ENCODE measurements at regions not wholly inside any gene's neighbourhood (a gene's known extent, or its start where the extent isn't known, plus 50 kb on each side); places are given as distances from the start of the nearest gene placed in this dataset.
"Not testable (repeated sequence)": the region's sequence is repeated elsewhere in the genome, so short reads cannot be mapped to it uniquely, and the experiment has no call there.

DNA sequence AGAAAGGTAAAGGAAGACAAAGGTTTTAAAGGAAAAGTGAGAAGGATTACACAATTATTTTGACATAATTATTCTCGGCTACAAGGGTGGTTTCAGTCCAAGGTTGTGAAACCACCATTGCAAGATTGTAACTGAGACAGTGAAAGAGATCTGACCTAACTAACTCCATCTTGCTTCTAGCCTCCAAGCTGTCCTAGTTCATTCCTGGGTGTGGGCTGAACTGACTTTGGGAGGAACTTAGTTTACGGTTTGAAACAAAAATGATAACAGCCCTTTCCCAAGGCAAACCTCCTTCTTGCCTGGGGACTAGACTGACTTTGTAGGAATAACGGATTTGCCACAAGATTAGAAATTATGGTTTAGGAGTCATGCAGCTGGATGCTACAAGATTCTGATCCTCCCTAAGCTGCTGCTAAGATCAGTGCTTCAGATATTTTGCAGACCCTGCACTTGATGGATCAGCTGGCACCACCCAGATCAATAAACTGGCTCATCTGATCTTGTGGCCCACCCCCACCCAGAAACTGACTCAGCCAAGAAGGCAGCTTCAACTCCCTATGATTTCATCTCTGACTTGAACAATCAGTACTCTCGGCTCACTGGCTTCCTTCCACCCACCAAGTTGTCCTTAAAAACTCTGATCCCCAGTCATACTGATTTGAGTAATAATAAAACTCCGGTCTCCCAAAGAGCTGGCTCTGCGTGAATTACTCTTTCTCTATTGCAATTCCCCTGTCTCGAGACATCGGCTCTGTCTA lies 57.7 kb upstream of the AADACL2 start:
- peak; percentile 29 for DNase-seq (ENCODE audit: low read depth)

DNA sequence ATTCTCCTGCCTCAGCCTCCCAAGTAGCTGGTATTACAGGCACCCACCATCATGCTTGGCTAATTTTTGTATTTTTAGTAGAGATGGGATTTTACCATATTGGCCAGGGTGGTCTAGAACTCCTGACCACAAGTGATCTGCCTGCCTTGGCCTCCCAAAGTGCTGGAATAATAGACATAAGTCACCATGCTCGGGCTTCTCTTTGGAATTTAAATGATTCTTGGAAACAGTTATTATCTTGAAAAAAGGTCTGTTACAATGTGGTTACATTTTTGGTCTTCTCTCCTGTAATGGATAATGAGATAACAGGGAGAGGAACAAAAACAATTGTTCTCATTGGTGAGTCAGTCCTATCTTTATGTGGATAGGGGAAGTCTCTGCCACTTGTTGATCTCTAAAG lies 59.8 kb upstream of the AADACL2 start:
- H3K4me3 ChIP-seq (ENCODE audit: low read depth, low read length) = no peak overlapping the region
- no peak for DNase-seq (ENCODE audit: low read depth)

More for the DNA sequence above, 57.7 kb upstream of the AADACL2 start:
- H3K4me3 ChIP-seq (ENCODE audit: low read depth, low read length) = no peak overlapping the region

DNA sequence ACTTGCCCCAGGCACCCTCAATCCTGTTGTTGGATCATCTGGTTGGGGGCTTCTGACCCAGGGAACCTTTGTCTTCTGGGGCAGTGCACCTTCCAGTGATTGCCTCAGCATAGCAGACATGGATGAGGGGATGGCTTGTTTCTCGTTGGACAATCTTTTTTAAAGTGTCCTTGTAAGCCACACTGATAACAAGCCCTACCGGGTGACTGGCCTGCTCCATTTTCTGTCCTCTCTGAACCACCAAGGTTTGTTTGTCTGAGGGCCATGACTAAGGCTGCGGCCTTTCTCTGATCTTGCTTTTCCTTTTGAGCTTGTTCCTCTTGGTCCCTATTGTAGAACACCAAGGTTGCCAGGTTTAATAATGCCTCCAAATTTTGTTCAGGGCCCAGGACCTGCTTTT lies 66.0 kb upstream of the AADACL2 start:
- DNase-seq (ENCODE audit: low read depth); H3K4me3 ChIP-seq (ENCODE audit: low read depth, low read length): not testable (repeated sequence)

DNA sequence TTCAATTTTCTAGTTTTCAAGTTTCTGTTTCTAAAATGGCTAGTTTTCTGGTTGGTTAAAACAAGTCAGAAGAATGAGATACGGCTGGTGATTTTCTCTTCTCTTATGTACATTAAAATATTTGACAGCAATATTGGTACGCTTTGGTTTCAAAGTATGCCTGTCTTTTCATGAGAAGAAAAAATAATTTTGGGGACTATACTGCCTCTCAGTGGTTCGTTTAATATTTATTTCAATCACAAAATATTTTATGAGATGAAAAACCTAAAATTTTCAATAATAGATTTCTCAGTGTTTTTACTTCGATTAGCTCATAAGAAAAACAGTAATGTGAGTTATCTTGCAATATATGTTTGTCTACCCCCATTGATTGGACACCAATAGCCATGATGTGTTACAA lies 72.8 kb upstream of the AADACL2 start:
- no peak for DNase-seq (ENCODE audit: low read depth)
- no peak overlapping the region for H3K4me3 ChIP-seq (ENCODE audit: low read depth, low read length)

DNA sequence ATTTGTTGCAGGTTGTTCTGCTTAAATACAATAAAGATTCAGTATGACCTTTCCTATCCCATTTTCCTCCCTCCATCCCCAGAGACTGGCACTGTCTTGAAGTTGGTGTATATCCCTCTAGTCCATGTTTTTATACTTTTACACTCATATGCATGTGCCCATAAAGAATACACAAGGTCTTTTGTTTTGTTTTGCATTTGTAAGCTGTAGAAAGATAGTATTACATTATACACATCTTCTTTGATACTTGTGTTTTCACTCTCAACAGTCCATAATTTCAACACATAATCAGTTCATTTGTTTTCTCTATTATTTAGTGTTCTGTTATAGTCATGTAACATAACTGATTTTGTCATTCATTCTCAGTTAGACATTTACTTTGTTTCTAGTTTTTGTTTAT lies 88.7 kb upstream of the AADACL2 start:
- no peak for DNase-seq (ENCODE audit: low read depth)
- H3K4me3 ChIP-seq (ENCODE audit: low read depth, low read length) = no peak overlapping the region

DNA sequence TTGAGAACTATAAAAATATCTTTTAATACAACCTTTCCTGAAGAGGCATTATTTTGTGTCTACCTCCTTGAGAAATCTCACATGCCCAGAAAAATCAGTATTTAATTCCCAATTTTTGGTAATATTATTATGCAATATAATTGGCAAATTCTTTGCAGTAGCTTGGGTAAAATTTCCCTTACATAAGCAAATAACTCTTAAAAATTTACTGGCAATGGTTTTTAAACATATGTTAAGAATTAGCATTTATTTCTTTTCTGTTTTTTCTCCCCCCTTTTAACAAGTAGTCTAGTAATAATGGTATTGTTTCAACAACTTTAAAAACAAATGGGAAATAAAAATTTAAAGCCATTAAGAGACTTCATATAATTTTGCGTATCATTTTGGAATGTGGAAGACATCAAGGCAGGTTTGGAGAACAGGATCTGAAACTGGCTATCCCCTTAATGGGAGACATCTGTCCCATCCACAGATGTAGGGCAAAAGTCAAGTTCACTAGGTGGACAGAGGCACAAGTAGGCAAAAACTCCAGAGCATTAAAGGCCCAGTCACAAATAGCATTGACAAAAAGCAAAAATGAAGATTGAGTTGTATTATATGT lies 89.6 kb upstream of the AADACL2 start:
- DNase-seq (ENCODE audit: low read depth) = no peak

DNA sequence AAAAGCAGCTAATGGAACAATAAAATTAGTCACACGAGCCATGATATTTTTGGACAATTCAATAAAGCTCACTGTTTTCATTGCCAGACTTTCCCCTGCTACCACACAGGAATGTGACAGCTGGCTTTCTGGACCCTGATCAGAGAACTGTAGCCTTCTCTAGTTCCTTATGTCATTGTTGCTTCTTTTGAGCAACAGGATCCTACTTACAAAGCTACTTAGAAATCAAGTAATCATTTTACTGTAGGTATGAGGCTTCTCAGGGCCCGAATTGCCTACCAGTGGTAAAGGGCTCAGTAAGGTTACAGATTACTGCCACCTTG lies 94.3 kb upstream of the AADACL2 start:
- no peak overlapping the region for H3K4me3 ChIP-seq (ENCODE audit: low read depth, low read length)
- DNase-seq (ENCODE audit: low read depth) = peak; percentile 7

More for the DNA sequence above, 89.6 kb upstream of the AADACL2 start:
- H3K4me3 ChIP-seq (ENCODE audit: low read depth, low read length) = no peak overlapping the region

DNA sequence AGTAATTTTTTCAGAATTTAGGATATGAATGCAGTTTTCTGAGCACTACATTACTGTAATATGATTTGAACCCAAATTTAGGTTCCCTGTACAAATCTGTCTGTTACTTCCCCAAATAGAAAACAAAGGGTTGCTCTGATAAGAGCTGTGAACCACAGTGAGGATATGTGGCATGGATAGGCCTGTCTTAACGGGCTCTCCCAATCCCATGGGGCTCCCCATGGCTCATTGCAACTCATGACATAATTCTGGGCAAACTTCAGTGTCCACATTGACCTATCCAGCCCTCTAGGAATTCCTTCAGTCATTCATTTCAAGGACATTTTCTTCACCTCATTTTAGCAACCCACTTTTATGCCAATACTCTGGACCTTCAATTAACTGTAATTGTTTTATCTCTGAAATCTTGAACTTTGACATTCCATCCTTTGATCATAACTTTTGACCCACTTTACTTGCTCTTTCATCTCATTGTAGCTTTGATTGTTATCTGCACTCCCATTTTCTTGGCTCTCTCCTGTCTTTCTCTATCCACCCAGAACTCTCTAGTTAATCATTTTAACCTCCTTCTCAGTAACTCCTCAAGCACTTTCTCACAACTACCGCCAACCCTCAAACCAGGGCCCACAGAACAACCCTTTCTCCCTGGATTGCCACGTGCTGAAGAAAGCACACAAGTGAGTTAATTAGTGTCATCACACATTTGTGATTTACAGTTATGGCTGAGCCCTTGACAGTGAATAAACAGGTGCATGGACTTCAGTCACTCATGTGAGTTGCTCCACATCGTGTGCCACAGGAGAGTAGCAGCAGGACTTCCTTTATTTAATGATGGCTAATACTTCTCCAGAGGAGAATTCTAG lies 94.9 kb upstream of the AADACL2 start:
- DNase-seq (ENCODE audit: low read depth) = no peak
- H3K4me3 ChIP-seq (ENCODE audit: low read depth, low read length) = no peak overlapping the region

DNA sequence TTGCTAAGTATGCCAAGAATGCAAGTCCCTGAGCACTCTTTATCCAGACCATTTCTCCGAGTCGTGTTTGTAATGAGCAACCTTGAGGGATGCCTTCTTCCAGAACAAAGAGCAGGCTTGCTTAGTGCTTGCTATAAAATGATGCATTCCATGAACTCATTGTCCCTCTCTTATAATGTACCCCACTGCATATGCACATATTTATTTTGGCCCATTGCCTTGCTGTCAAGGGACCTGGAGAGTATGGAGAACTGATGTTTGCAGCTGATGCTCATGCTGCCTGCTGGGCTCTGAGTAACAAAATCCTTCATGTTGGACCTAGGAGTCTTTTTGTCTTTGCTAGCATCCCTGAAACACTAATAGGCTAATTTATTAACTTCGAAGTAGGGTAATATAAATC lies 97.8 kb upstream of the AADACL2 start:
- H3K4me3 ChIP-seq (ENCODE audit: low read depth, low read length) = no peak overlapping the region
- no peak for DNase-seq (ENCODE audit: low read depth)

DNA sequence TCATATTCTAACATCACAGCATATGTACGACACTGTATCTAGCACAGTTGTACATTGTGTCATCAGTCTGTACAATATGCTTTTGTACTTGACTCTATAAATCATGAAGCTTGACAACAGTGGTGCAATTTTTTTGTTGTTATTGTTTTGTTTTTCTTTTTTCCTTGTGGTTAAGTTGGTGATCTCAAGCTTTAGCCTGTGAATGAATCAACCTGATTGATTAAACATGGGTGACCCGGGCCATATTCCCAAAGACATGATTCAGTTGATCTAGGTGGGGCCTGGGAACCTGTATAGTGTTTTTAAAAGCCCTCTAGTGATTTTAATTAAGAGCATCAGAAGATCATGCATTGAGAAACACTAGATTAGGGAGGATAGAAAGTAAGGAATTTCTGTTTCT lies 101.8 kb upstream of the AADACL2 start:
- no peak for DNase-seq (ENCODE audit: low read depth)
- no peak overlapping the region for H3K4me3 ChIP-seq (ENCODE audit: low read depth, low read length)

DNA sequence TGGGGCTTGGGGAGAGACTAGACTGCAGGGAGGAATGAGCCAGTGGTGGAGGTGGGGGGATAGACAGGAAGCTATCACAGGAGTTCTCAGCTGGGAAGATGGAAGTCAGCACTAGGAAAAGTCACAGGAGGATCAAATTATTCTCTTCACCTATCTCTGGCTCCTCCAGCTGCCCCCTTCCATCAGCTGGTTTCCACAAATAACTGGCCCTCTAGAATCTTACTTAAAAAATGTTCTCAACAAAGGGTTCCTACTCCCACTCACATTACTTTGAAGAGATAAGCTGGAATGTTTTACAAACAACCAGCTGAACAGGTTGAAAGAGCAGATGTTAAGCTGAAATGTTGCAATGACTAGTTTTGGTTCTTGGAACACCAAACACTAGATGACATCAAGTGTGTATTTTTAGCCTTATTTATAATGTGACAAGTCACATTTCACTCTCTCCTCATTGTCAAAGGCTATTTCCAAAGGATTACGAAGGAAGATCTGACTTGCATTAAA lies 102.7 kb upstream of the AADACL2 start:
- H3K4me3 ChIP-seq (ENCODE audit: low read depth, low read length) = no peak overlapping the region
- DNase-seq (ENCODE audit: low read depth) = peak; percentile 18

DNA sequence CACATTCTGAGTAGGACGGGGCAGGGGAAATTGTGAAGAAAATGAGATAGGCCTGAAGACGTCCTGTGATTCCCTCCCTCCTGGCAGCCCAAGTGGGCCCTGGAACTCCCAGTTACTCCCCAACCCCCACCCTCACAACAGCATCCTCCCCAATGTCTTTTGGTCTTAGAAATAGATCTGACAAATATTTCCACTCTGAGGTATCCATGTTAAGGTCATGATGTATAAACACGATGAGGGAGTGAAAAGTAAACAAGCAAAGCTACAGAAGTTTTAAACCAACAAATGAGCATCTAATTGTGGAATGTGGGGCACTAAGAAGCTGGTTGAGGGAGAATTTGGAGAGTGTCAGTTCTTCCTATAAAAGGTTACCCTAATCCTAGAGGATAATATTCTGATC lies 103.7 kb upstream of the AADACL2 start:
- no peak for DNase-seq (ENCODE audit: low read depth)
- H3K4me3 ChIP-seq (ENCODE audit: low read depth, low read length) = no peak overlapping the region

DNA sequence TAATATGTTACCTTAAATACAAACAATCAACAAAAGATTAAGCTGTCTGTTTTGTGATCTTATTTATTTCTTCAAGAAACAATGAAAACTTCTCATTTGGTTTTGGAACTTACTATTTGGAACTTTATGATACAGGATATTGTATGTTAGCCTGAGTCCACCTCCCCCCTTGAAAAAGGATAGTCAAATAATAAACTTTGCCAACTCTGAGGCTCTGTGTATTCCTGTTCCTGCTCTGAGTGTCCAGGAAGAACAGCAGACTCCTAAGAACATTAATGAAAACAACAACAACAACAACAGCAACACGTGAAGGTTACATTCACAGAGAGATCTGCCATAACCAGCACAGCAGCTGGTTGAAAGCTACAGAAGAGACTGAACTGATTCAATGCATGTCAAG lies 108.1 kb upstream of the AADACL2 start:
- DNase-seq (ENCODE audit: low read depth) = no peak

DNA sequence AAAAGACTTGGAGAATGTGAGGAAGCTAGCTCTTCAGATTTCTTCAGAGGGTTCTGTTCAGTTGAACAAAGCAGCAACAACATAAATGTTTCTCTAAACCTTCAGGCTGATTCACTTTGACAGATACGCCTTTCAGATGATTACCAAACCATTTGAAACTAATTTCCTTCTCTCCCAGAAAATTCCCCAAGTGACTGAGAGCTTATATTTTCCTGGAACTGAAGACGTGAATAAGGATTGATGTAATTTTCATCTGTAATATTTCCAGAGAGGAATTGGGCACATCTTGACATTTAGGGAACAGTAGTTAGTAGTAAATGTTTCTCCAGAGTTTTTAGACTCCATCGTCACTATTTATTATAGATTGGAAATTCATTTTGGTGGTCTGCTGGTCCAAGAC lies 108.6 kb upstream of the AADACL2 start:
- no peak for DNase-seq (ENCODE audit: low read depth)
- no peak overlapping the region for H3K4me3 ChIP-seq (ENCODE audit: low read depth, low read length)

More for the DNA sequence above, 108.1 kb upstream of the AADACL2 start:
- H3K4me3 ChIP-seq (ENCODE audit: low read depth, low read length) = no peak overlapping the region

DNA sequence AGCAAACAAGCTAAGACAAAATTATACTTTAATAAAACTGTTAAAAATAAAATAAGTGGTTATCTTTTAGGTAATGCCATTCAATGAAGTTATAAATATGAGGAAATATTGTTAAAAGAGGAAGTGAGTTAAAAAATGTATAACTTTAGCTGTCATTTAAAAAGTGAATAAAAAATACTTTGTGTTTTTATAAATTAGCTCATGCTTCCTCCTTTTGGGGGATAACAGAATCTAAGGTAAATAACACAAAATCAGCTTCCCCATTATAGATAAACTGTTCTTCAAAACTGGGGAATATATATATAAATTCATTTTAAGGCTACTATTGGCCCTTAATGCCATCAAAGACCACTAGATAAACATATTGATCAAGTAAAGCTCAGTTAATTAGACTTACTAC lies 113.7 kb upstream of the AADACL2 start:
- no peak overlapping the region for H3K4me3 ChIP-seq (ENCODE audit: low read depth, low read length)
- no peak for DNase-seq (ENCODE audit: low read depth)

DNA sequence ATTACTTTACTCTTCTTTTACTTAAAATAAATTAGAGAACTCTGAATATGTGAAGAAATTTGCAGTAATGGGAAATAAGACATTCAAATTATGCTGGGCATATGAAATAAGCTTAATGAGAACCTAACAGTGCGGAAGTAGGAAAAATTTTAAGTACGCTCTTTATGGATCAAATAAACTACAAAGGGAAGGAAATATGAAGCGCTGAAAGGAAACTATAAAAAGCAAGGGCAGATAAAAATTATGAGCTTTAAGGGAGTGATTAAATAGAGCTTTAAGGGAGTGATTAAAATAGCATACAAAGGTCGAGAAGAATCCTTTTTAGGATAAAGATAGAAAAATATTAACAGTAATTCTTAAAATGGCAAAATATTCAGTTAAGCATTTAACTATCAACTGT lies 118.3 kb upstream of the AADACL2 start:
- H3K4me3 ChIP-seq (ENCODE audit: low read depth, low read length) = no peak overlapping the region
- no peak for DNase-seq (ENCODE audit: low read depth)

DNA sequence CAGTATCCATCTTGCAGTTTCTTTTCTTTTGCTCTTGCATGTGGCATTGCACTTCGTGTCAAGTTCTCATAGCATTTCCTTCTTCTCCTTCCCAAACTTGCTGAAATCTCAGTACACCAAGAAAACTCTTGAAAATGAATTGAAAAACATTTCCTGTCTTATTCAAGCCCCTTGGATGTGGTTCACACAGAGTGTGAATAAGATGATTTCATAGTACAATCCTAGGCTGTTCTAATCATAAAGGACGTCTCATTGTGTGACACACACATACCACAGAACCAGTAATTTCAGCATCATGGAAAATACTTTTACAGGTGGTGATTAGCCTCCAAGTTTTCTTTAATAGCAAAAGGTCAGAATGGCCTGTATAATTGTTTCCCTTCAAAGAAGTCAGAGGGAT lies 121.6 kb upstream of the AADACL2 start:
- DNase-seq (ENCODE audit: low read depth) = no peak
- H3K4me3 ChIP-seq (ENCODE audit: low read depth, low read length) = no peak overlapping the region

DNA sequence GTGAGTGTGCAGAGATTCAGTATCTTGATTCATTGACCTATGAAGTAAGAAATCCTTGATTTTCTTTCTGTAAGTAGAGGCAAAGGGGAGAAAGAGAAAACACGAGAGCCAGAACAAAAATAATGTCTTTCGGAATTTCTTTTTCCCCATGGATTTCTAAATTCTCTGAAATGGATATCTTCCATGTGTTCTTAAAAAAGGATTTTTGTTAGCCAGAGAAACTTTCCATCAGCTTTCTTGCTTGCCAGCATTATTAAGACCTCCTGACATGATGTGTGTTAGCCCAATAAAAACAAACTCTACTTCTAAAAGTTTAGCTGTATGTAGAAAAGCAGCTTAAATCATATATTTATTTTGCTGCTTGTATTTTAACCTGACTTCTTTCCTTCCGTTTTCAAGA lies 122.3 kb upstream of the AADACL2 start:
- H3K4me3 ChIP-seq (ENCODE audit: low read depth, low read length) = no peak overlapping the region
- DNase-seq (ENCODE audit: low read depth) = no peak

DNA sequence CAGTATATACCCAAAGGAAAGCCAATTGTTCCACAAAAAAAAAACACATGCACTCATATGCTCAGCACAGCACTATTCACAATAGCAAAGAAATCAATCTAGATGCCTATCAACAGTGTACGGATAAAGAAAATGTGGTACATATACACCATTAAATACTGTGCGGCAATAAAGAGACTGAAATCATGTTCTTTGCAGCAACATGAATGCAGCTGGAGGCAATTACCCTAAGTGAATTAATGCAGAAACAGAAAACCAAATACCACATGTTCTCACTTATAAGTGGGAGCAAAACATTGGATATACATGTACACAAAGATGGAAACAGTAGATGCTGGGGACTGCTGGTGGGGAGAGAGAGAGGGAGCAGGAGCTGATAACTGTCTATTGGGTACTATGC lies 124.2 kb upstream of the AADACL2 start:
- DNase-seq (ENCODE audit: low read depth) = no peak

DNA sequence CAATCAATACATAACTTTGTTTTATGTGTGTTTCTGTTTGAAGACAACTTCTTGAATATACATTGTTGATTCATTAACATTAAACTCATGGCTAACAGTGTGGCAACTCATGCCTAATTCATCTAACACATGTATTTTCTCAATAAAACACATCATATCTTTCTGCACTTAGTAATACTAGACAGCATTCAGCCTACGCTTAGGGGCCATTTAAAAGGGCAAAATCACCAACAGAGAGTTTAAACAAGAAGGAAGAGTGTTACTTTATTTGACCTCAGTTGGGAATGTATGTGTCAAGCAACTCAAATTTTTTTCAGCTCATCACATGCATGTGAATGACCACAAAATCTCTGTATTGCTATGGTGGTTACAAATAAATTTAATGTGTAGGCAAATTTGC lies 128.8 kb upstream of the AADACL2 start:
- no peak for DNase-seq (ENCODE audit: low read depth)
- no peak overlapping the region for H3K4me3 ChIP-seq (ENCODE audit: low read depth, low read length)

More for the DNA sequence above, 124.2 kb upstream of the AADACL2 start:
- H3K4me3 ChIP-seq (ENCODE audit: low read depth, low read length) = no peak overlapping the region

Data from skeletal muscle cell (primary cell).